ENCODE measurements at regions not wholly inside any gene's neighbourhood (a gene's known extent, or its start where the extent isn't known, plus 50 kb on each side); places are given as distances from the start of the nearest gene placed in this dataset.

DNA sequence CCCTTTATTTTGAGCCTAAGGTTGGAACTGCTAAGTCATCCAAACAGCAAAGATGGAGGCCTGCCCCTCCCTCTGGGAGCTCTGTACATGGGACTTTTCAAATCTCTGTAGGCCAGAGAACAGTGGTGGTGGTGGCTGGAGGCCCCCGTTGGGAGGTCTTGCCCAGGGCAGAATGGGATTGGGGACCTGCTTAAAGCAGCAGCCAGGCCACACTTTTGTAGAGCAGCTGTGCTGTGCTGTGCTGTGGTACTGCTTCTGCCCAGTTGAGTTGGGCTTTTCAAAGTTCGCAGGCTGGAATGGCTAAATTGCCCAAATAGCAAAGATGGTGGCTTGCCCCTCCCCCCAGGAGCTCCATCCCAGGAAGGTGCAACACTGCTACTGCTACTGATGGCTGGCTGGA, 147.5 kb upstream of the TACR3 start:
- POLR2A ChIA-PET = no interaction called here
- H3K9me1 ChIP-seq (ENCODE audit: control insufficient read depth, insufficient read depth, low read length) = no peaks in the 10 kb centered on the region
- in situ Hi-C loops (cut with MboI) = no loop called here

More for the DNA sequence above, 147.5 kb upstream of the TACR3 start:
- Histone ChIP-seq H3K9me3 (replicated peaks; ENCODE audit: control insufficient read depth, insufficient read depth, low read depth, low read length) (no peaks in the 10 kb centered on the region; the same call in 1 of the 2 replicates), H3K79me2 (ENCODE audit: control insufficient read depth, insufficient read depth, low read length) (no peaks in the 10 kb centered on the region), H3K4me1 (replicated peaks in 1 of 2; ENCODE audit: control insufficient read depth in 2 of 2, insufficient read depth in 2 of 2, low read length in 2 of 2) (no peaks in the 10 kb centered on the region), H3K27me3 (ENCODE audit: control insufficient read depth in 2 of 2, insufficient read depth in 2 of 2, low read length in 2 of 2) (no peaks in the 10 kb centered on the region), H2AFZ (ENCODE audit: low read depth, low read length) (no peak overlapping the region), H3K9ac (ENCODE audit: insufficient read depth in 1 of 2, low read depth in 2 of 2, low read length in 2 of 2) (no peak overlapping the region), H3K27ac (ENCODE audit: extremely low read depth, low read depth, low read length) (no peak overlapping the region), H3K4me2 (ENCODE audit: insufficient read depth, low read length) (no peak overlapping the region), H3K4me3 (no peak overlapping the region), H3K36me3 (ENCODE audit: control insufficient read depth, insufficient read depth, low read length) (no peaks in the 10 kb centered on the region), H4K20me1 (replicated peaks; ENCODE audit: control insufficient read depth, insufficient read depth, low read length) (no peaks in the 10 kb centered on the region)
- BruUV-seq (replicated peaks) = no TSS peak
- no peak for DNase-seq (ENCODE audit: extremely low read depth in 1 of 4, low spot score in 3 of 4)
- intact Hi-C loops (cut with micrococcal nuclease) = no loop called here
- TF ChIP-seq MXI1 (IDR thresholded peaks at IDR 0.05; ENCODE audit: low read depth, low read length) (no peak), PRMT5 (CRISPR knock-in tag; IDR thresholded peaks at IDR 0.05) (no peak), ILF3 (IDR thresholded peaks at IDR 0.05; ENCODE audit: borderline replicate concordance) (no peak), NR1H2 (CRISPR knock-in tag; IDR thresholded peaks at IDR 0.05) (no peak), ASH1L (IDR thresholded peaks at IDR 0.05; ENCODE audit: borderline replicate concordance, low read depth, partially characterized antibody) (no peak), ZNF79 (CRISPR knock-in tag; IDR thresholded peaks at IDR 0.05; ENCODE audit: low read depth) (no peak), ZKSCAN3 (CRISPR knock-in tag; IDR thresholded peaks at IDR 0.05) (no peak), ZNF354B (CRISPR knock-in tag; IDR thresholded peaks at IDR 0.05) (no peak)
- TF ChIP-seq, protein P1, sequence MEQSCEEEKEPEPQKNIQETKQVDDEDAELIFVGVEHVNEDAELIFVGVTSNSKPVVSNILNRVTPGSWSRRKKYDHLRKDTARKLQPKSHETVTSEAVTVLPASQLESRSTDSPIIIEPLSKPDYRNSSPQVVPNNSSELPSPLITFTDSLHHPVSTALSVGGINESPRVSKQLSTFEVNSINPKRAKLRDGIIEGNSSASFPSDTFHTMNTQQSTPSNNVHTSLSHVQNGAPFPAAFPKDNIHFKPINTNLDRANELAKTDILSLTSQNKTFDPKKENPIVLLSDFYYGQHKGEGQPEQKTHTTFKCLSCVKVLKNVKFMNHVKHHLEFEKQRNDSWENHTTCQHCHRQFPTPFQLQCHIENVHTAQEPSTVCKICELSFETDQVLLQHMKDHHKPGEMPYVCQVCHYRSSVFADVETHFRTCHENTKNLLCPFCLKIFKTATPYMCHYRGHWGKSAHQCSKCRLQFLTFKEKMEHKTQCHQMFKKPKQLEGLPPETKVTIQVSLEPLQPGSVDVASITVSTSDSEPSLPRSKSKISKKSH (CRISPR knock-in tag; IDR thresholded peaks at IDR 0.05) = no peak
- TF ChIP-seq, protein P2, sequence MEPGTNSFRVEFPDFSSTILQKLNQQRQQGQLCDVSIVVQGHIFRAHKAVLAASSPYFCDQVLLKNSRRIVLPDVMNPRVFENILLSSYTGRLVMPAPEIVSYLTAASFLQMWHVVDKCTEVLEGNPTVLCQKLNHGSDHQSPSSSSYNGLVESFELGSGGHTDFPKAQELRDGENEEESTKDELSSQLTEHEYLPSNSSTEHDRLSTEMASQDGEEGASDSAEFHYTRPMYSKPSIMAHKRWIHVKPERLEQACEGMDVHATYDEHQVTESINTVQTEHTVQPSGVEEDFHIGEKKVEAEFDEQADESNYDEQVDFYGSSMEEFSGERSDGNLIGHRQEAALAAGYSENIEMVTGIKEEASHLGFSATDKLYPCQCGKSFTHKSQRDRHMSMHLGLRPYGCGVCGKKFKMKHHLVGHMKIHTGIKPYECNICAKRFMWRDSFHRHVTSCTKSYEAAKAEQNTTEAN (CRISPR knock-in tag; IDR thresholded peaks at IDR 0.05) = no peak
- 0% methylated on average over 2 of the region's 2 CpGs for WGBS (ENCODE audit: insufficient coverage, low coverage, missing lambda C conversion rate)
- FAIRE-seq = no peak
- CTCF ChIA-PET (ENCODE audit: low intra/inter-chr PET ratio) = no interaction called here
- no peak for ATAC-seq
